LNCaP clone FGC (cell line): ENCODE measurements at regions not wholly inside any gene's neighbourhood (a gene's known extent, or its start where the extent isn't known, plus 50 kb on each side); places are given as distances from the start of the nearest gene placed in this dataset.

Experiments used
- DNase-seq: peaks from one replicate; pipeline ENCODE4 v3.0.0-alpha.2; 2011; ENCODE audit warnings: low read depth
- H3K4me3 ChIP-seq: 2 replicates; pipeline ENCODE4 v1.5.1; 2011; ENCODE audit warnings: mild to moderate bottlenecking, low read depth, low read length, control low read depth
- CTCF ChIP-seq: IDR thresholded peaks from 2 replicates; pipeline ENCODE4 v1.5.1; 2012; ENCODE audit warnings: mild to moderate bottlenecking; ENCODE audit not compliant: control insufficient read depth, insufficient read depth; ENCODE audit errors: extremely low read depth

GRCh38 chr1:208641579-208642280 lies 397.5 kb upstream of the PLXNA2 start:
- no peak for TF ChIP-seq CTCF
- no peak for DNase-seq
- H3K4me3 ChIP-seq = no peak overlapping the region

- no peak overlapping the region for H3K4me3 ChIP-seq
- DNase-seq = no peak
- no peak for TF ChIP-seq CTCF
Measured at GRCh38 chr1:208643005-208643597, 398.9 kb upstream of the PLXNA2 start.

GRCh38 chr1:208644401-208645160 lies 400.4 kb upstream of the PLXNA2 start:
- no peak for DNase-seq
- no peak overlapping the region for H3K4me3 ChIP-seq
- TF ChIP-seq CTCF = no peak

GRCh38 chr1:208646431-208646830 lies 402.2 kb upstream of the PLXNA2 start:
- DNase-seq = no peak
- TF ChIP-seq CTCF = no peak
- H3K4me3 ChIP-seq = no peak overlapping the region

- no peak for TF ChIP-seq CTCF
- DNase-seq = no peak
- H3K4me3 ChIP-seq = no peak overlapping the region
Measured at GRCh38 chr1:208648146-208648545, 404.0 kb upstream of the PLXNA2 start.

- peak; percentile 92 for TF ChIP-seq CTCF
- no peak overlapping the region for H3K4me3 ChIP-seq
- peak; percentile 15 for DNase-seq
Measured at GRCh38 chr1:208652296-208653160, 408.3 kb upstream of the PLXNA2 start.
